ENCODE measurements at regions not wholly inside any gene's neighbourhood (a gene's known extent, or its start where the extent isn't known, plus 50 kb on each side); places are given as distances from the start of the nearest gene placed in this dataset.

- no peak for DNase-seq (ENCODE audit: low spot score)
- no peak for TF ChIP-seq CTCF (IDR thresholded peaks at IDR 0.05; ENCODE audit: extremely low read depth, missing control alignments)
These were observed 742.0 kb upstream of the LRRTM4 start for GRCh38 chr2:78264130-78264529.

GRCh38 chr2:78281164-78281563 lies 744.3 kb upstream of the REG3G start:
- no peak for DNase-seq (ENCODE audit: low spot score)
- no peak for TF ChIP-seq CTCF (IDR thresholded peaks at IDR 0.05; ENCODE audit: extremely low read depth, missing control alignments)

- no peak for DNase-seq (ENCODE audit: low spot score)
- TF ChIP-seq CTCF (IDR thresholded peaks at IDR 0.05; ENCODE audit: extremely low read depth, missing control alignments), result no peak
These were observed 734.8 kb upstream of the REG3G start for GRCh38 chr2:78290581-78291214.

GRCh38 chr2:78293768-78294167 lies 731.7 kb upstream of the REG3G start:
- DNase-seq (ENCODE audit: low spot score), result no peak
- TF ChIP-seq CTCF (IDR thresholded peaks at IDR 0.05; ENCODE audit: extremely low read depth, missing control alignments), result no peak

GRCh38 chr2:78301166-78301789 lies 724.2 kb upstream of the REG3G start:
- no peak for TF ChIP-seq CTCF (IDR thresholded peaks at IDR 0.05; ENCODE audit: extremely low read depth, missing control alignments)
- DNase-seq (ENCODE audit: low spot score), result no peak

GRCh38 chr2:78304678-78305077 lies 720.8 kb upstream of the REG3G start:
- no peak for DNase-seq (ENCODE audit: low spot score)
- TF ChIP-seq CTCF (IDR thresholded peaks at IDR 0.05; ENCODE audit: extremely low read depth, missing control alignments), result no peak

GRCh38 chr2:78309460-78309859 lies 716.0 kb upstream of the REG3G start:
- no peak for DNase-seq (ENCODE audit: low spot score)
- TF ChIP-seq CTCF (IDR thresholded peaks at IDR 0.05; ENCODE audit: extremely low read depth, missing control alignments), result no peak

All from GM20000 (cell line).